ENCODE measurements at regions not wholly inside any gene's neighbourhood (a gene's known extent, or its start where the extent isn't known, plus 50 kb on each side); places are given as distances from the start of the nearest gene placed in this dataset.

DNA sequence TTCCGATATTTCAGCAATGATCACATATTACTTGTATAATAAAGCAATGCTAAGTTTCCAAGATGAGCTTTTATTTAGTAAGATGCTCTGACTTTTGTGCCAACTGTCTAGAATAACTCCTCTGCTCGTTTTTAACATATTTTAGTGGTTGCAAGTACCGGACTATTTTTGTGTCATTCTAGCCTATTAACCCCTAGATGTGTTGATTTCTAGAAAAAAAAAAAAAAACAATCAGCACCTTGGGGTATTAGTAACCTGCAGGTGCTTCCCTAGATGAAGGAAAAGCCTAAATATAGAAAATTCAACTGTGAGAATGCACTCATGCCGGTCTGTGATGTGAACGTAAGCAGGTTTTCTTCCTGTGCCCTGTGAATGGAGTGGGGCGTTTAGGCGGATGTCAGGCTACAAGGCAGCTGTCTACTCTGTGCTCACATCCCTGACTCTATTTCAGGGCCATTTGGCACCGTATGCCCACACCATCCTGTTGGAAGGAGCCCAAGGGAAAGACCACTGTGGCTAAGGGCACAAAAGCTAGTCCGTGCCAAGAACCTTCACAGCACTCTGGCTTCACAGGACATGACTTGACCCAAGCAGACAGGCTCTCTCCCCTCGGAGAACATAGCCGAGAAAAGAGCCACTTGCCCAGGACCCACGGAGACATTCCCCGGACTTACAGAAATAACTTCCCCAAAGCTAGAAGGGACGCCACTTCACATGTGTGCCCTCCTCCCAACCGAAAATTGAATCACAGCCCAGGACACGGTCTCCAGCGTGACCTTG lies 60.9 kb upstream of the AGAP1 start:
- TF ChIP-seq, protein P1, sequence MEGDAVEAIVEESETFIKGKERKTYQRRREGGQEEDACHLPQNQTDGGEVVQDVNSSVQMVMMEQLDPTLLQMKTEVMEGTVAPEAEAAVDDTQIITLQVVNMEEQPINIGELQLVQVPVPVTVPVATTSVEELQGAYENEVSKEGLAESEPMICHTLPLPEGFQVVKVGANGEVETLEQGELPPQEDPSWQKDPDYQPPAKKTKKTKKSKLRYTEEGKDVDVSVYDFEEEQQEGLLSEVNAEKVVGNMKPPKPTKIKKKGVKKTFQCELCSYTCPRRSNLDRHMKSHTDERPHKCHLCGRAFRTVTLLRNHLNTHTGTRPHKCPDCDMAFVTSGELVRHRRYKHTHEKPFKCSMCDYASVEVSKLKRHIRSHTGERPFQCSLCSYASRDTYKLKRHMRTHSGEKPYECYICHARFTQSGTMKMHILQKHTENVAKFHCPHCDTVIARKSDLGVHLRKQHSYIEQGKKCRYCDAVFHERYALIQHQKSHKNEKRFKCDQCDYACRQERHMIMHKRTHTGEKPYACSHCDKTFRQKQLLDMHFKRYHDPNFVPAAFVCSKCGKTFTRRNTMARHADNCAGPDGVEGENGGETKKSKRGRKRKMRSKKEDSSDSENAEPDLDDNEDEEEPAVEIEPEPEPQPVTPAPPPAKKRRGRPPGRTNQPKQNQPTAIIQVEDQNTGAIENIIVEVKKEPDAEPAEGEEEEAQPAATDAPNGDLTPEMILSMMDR (conservative IDR thresholded peaks at IDR 0.05 in 1 of 2, IDR thresholded peaks at IDR 0.05 in 1 of 2; ENCODE audit: low read depth in 1 of 2, low read length in 2 of 2): no peak
- no peak for TF ChIP-seq EZH2 (IDR thresholded peaks at IDR 0.05; ENCODE audit: low read length, missing control alignments)

Data from fibroblast of lung (primary cell).